IMR-90 (cell line): ENCODE measurements at regions not wholly inside any gene's neighbourhood (a gene's known extent, or its start where the extent isn't known, plus 50 kb on each side); places are given as distances from the start of the nearest gene placed in this dataset.

Source experiments
- ATAC-seq: fragments of 200-7000 bp; cut with Tn5 transposase; 2 replicates; pipeline ENCODE4 v1.9.1; 2020; ENCODE audit warnings: low read depth, mild to moderate bottlenecking, moderate library complexity
- BruUV-seq: library from RNA; stranded (reverse); fragments of 400-500 nt; replicated peaks from 2 replicates; lab custom pipeline; 2021; lab: Mats Ljungman, UMichigan
- CTCF ChIA-PET: fragments of 300-600 bp; formaldehyde crosslinking; extraction: SDS; loops from one replicate; lab custom pipeline; 2021; ENCODE audit warnings: antibody characterized with exemption; lab: Yijun Ruan, JAX
- POLR2A ChIA-PET: fragments of 300-600 bp; sonication (Branson Sonifier 250); formaldehyde crosslinking; loops from one replicate; lab custom pipeline; 2022; ENCODE audit warnings: antibody characterized with exemption; ENCODE audit not compliant: unreplicated experiment; lab: Charles Lee
- DNase-seq: peaks from one replicate; pipeline ENCODE4 v3.0.0; 2013
- H2AFZ ChIP-seq: replicated peaks from 2 replicates; pipeline ENCODE3; 2013; ENCODE audit warnings: low read length, mild to moderate bottlenecking; ENCODE audit not compliant: poor library complexity
- H2AK5ac ChIP-seq: 2 replicates; pipeline ENCODE4 v1.6.1; 2013; ENCODE audit warnings: low read depth, low read length, inconsistent platforms
- H2AK9ac ChIP-seq: replicated peaks from 2 replicates; pipeline ENCODE3; 2013; ENCODE audit warnings: mild to moderate bottlenecking, low read depth, low read length, moderate library complexity; ENCODE audit not compliant: poor library complexity
- H2BK120ac ChIP-seq: 2 replicates; pipeline ENCODE4 v1.6.1; 2013; ENCODE audit warnings: low read depth, low read length, inconsistent platforms
- H2BK15ac ChIP-seq: 3 replicates; pipeline ENCODE4 v1.6.1; 2013; ENCODE audit warnings: low read depth, low read length, inconsistent platforms
- H2BK20ac ChIP-seq: 2 replicates; pipeline ENCODE4 v1.6.1; 2013; ENCODE audit warnings: low read depth, mild to moderate bottlenecking, inconsistent platforms, low read length, moderate library complexity
- H2BK5ac ChIP-seq: 2 replicates; pipeline ENCODE4 v1.6.1; 2013; ENCODE audit warnings: mild to moderate bottlenecking, low read depth, low read length, inconsistent platforms; ENCODE audit not compliant: poor library complexity, severe bottlenecking
- H3K14ac ChIP-seq: replicated peaks from 2 replicates; pipeline ENCODE4 v1.6.1; 2013; ENCODE audit warnings: low read depth, low read length, inconsistent platforms
- H3K18ac ChIP-seq: 2 replicates; pipeline ENCODE4 v1.6.1; 2013; ENCODE audit warnings: low read depth, low read length, control low read depth
- H3K23ac ChIP-seq: 2 replicates; pipeline ENCODE4 v1.6.1; 2013; ENCODE audit warnings: low read depth, low read length, inconsistent platforms
- H3K27ac ChIP-seq: 2 replicates; pipeline ENCODE4 v1.5.1; 2013; ENCODE audit warnings: mild to moderate bottlenecking, control low read depth, low read length; ENCODE audit not compliant: insufficient read depth
- H3K27me3 ChIP-seq: 2 replicates; pipeline ENCODE4 v1.6.1; 2013; ENCODE audit warnings: low read length; ENCODE audit not compliant: control insufficient read depth, insufficient read depth
- H3K36me3 ChIP-seq: 2 replicates; pipeline ENCODE4 v1.6.1; 2013; ENCODE audit warnings: low read length, mixed read lengths; ENCODE audit not compliant: control insufficient read depth, insufficient read depth
- H3K4ac ChIP-seq: 2 replicates; pipeline ENCODE4 v1.6.1; 2013; ENCODE audit warnings: low read depth, low read length, inconsistent platforms
- H3K4me1 ChIP-seq: 2 replicates; pipeline ENCODE4 v1.6.1; 2013; ENCODE audit warnings: low read length, mixed read lengths; ENCODE audit not compliant: control insufficient read depth, insufficient read depth
- H3K4me2 ChIP-seq: 2 replicates; pipeline ENCODE4 v1.6.1; 2013; ENCODE audit warnings: low read depth, mild to moderate bottlenecking, control low read depth, low read length, moderate library complexity
- H3K4me3 ChIP-seq: 2 replicates; pipeline ENCODE4 v1.5.1; 2013; ENCODE audit warnings: low read depth, mild to moderate bottlenecking, control low read depth, low read length, moderate library complexity; ENCODE audit not compliant: insufficient read depth
- H3K56ac ChIP-seq: 2 replicates; pipeline ENCODE4 v1.6.1; 2013; ENCODE audit warnings: low read length, inconsistent platforms; ENCODE audit not compliant: insufficient read depth; ENCODE audit errors: extremely low read depth
- H3K79me1 ChIP-seq, 2 experiments: 2 replicates each; pipeline ENCODE4 v1.6.1; 2013; ENCODE audit warnings: low read length in 2 of 2, inconsistent platforms in 1 of 2, low read depth in 1 of 2
- H3K9ac ChIP-seq: 2 replicates; pipeline ENCODE4 v1.6.1; 2013; ENCODE audit warnings: low read depth, low read length, control low read depth
- H3K9me1 ChIP-seq: 2 replicates; pipeline ENCODE4 v1.6.1; 2013; ENCODE audit warnings: low read length, inconsistent platforms; ENCODE audit not compliant: insufficient read depth
- H3K9me3 ChIP-seq: 2 replicates; pipeline ENCODE4 v1.6.1; 2013; ENCODE audit warnings: low read length; ENCODE audit not compliant: control insufficient read depth, insufficient read depth
- H4K20me1 ChIP-seq: 2 replicates; pipeline ENCODE4 v1.6.1; 2013; ENCODE audit warnings: low read length, inconsistent platforms; ENCODE audit not compliant: insufficient read depth
- H4K5ac ChIP-seq: 2 replicates; pipeline ENCODE4 v1.6.1; 2013; ENCODE audit warnings: mild to moderate bottlenecking, low read depth, low read length, control low read depth
- H4K8ac ChIP-seq, 2 experiments: 2 replicates each; pipeline ENCODE4 v1.6.1; 2013; ENCODE audit warnings: low read depth in 2 of 2, low read length in 2 of 2, control low read depth in 1 of 2, inconsistent platforms in 1 of 2
- H4K91ac ChIP-seq: 2 replicates; pipeline ENCODE4 v1.6.1; 2013; ENCODE audit warnings: low read depth, low read length, inconsistent platforms; ENCODE audit not compliant: insufficient read depth
- BHLHE40 ChIP-seq: fragments of 150-350 bp; IDR thresholded peaks from 2 replicates; pipeline ENCODE4 v1.6.1; 2016; ENCODE audit warnings: mild to moderate bottlenecking, low read depth, low read length
- CEBPB ChIP-seq: IDR thresholded peaks from 2 replicates; pipeline ENCODE4 v1.6.1; 2012; ENCODE audit warnings: low read depth, low read length, improper control_type of control experiment
- CHD1 ChIP-seq: IDR thresholded peaks from 2 replicates; pipeline ENCODE4 v1.6.1; 2012; ENCODE audit warnings: low read depth, low read length, improper control_type of control experiment
- CTCF ChIP-seq: conservative IDR thresholded peaks from 2 replicates; pipeline ENCODE4 v1.5.1; 2012; ENCODE audit warnings: mild to moderate bottlenecking, low read depth, low read length, improper control_type of control experiment
- ELK1 ChIP-seq: fragments of 150-350 bp; IDR thresholded peaks from 2 replicates; pipeline ENCODE4 v1.6.1; 2016; ENCODE audit warnings: low read depth, mild to moderate bottlenecking, low read length, moderate library complexity, borderline replicate concordance
- FOS ChIP-seq: fragments of 150-350 bp; IDR thresholded peaks from 2 replicates; pipeline ENCODE4 v1.6.1; 2016; ENCODE audit warnings: low read depth, low read length
- MAFK ChIP-seq: IDR thresholded peaks from 2 replicates; pipeline ENCODE4 v1.6.1; 2012; ENCODE audit warnings: low read depth, low read length, improper control_type of control experiment
- MAZ ChIP-seq: IDR thresholded peaks from 2 replicates; pipeline ENCODE4 v1.6.1; 2012; ENCODE audit warnings: low read depth, mild to moderate bottlenecking, low read length, improper control_type of control experiment, moderate library complexity, borderline replicate concordance
- MXI1 ChIP-seq: IDR thresholded peaks from 2 replicates; pipeline ENCODE4 v1.6.1; 2012; ENCODE audit warnings: low read depth, mild to moderate bottlenecking, low read length, moderate library complexity, borderline replicate concordance
- NFE2L2 ChIP-seq: fragments of 150-350 bp; IDR thresholded peaks from 2 replicates; pipeline ENCODE4 v1.6.1; 2016; ENCODE audit warnings: low read depth, mild to moderate bottlenecking, low read length
- POLR2A ChIP-seq: IDR thresholded peaks from 2 replicates; pipeline ENCODE4 v1.6.1; 2012; ENCODE audit warnings: mild to moderate bottlenecking, low read depth, low read length
- RAD21 ChIP-seq: IDR thresholded peaks from 2 replicates; pipeline ENCODE4 v1.6.1; 2012; ENCODE audit warnings: low read length, improper control_type of control experiment
- RFX5 ChIP-seq: IDR thresholded peaks from 2 replicates; pipeline ENCODE4 v1.8.0; 2012; ENCODE audit warnings: low read depth, mild to moderate bottlenecking, low read length, moderate library complexity
- SMC3 ChIP-seq: fragments of 150-350 bp; IDR thresholded peaks from 2 replicates; pipeline ENCODE4 v1.6.1; 2016; ENCODE audit warnings: low read depth, mild to moderate bottlenecking, antibody characterized with exemption, low read length, moderate library complexity
- USF2 ChIP-seq: fragments of 150-350 bp; IDR thresholded peaks from 2 replicates; pipeline ENCODE4 v1.6.1; 2017; ENCODE audit warnings: mild to moderate bottlenecking, antibody characterized with exemption, low read length, low read depth
- WGBS, 2 experiments: methylation state at CpG; one replicate each; pipeline versions ENCODE4 v1.1.5 to v1.1.7; 2013; ENCODE audit warnings: missing lambda C conversion rate in 2 of 2; ENCODE audit not compliant: insufficient read length in 1 of 2; ENCODE audit errors: extremely low coverage in 2 of 2; 5-methylcytosine and 5-hydroxymethylcytosine counted together
- dilution Hi-C: fragments of 300-500 bp; cut with HindIII; formaldehyde crosslinking; loops from one replicate; pipeline ENCODE4 v1.14.3; 2018; ENCODE audit warnings: low sequenced_read_pairs; ENCODE audit not compliant: unreplicated experiment
- in situ Hi-C: fragments of 300-500 bp; cut with MboI; formaldehyde crosslinking; loops from 3 replicates; pipeline ENCODE4 v1.14.3; 2019; ENCODE audit warnings: low sequenced_read_pairs, inconsistent platforms, mixed read lengths
- intact Hi-C: fragments of 100-400 bp; cut with micrococcal nuclease; formaldehyde crosslinking; loops from 2 replicates; pipeline ENCODE4 v1.10.0; 2022

- no peak overlapping the region for H3K4me2 ChIP-seq
- H3K4me1 ChIP-seq, result peaks cover 6% of the 10 kb centered on the region
- DNase-seq, result no peak
- no peak overlapping the region; the same call in 1 of the 2 replicates for H4K5ac ChIP-seq
- peak overlapping the region; percentile 57 for H2BK120ac ChIP-seq
- CTCF ChIA-PET, result no interaction called here
- dilution Hi-C loops, result no loop called here
- H3K56ac ChIP-seq, result no peak overlapping the region
- H3K27ac ChIP-seq, result no peak overlapping the region
- no peak overlapping the region for H3K18ac ChIP-seq
- no peak overlapping the region for H2BK5ac ChIP-seq
- in situ Hi-C loops, result no loop called here
- intact Hi-C loops, result no loop called here
- no peak overlapping the region for H2AK9ac ChIP-seq
- H3K23ac ChIP-seq, result no peak overlapping the region
- no TSS peak for BruUV-seq
- H2BK20ac ChIP-seq, result peak overlapping the region; percentile 66
- 94% methylated on average over 8 of the region's 12 CpGs; no CpG with 5 or more reads in 1 of the 2 experiments for WGBS, 2 experiments
- no peaks in the 10 kb centered on the region for H4K20me1 ChIP-seq
- POLR2A ChIA-PET, result interaction anchor here (0.6 kb wide), 1 partner anchor 192 kb away, joined by 3 read pairs; no protein-coding TSS in a partner anchor
- no peak for ATAC-seq
- H2BK15ac ChIP-seq, result no peak overlapping the region
- H4K8ac ChIP-seq, result no peak overlapping the region
- no peak overlapping the region for H2AK5ac ChIP-seq
- no peaks in the 10 kb centered on the region for H3K9me3 ChIP-seq
- H3K4me3 ChIP-seq, result no peak overlapping the region
- H3K79me1 ChIP-seq, result no peaks in the 10 kb centered on the region
- H3K9ac ChIP-seq, result no peak overlapping the region
- 0 out of 2 replicates have a peak overlapping the region, but pooled peaks have one; percentile 47 for H3K14ac ChIP-seq
- H3K9me1 ChIP-seq, result peaks cover 7% of the 10 kb centered on the region; the same call in 1 of the 2 replicates
- peak overlapping the region; percentile 45; the same call in 1 of the 2 replicates for H3K4ac ChIP-seq
- H4K91ac ChIP-seq, result no peak overlapping the region; the same call in 1 of the 2 replicates
- H2AFZ ChIP-seq, result no peak overlapping the region
- no peaks in the 10 kb centered on the region for H3K36me3 ChIP-seq
- H3K27me3 ChIP-seq, result no peaks in the 10 kb centered on the region
- no peak for TF ChIP-seq POLR2A
- no peak for TF ChIP-seq CEBPB
- no peak for TF ChIP-seq MAFK
- TF ChIP-seq SMC3, result no peak
- no peak for TF ChIP-seq CTCF
- TF ChIP-seq MXI1, result no peak
- no peak for TF ChIP-seq RAD21
- TF ChIP-seq MAZ, result no peak
- no peak for TF ChIP-seq FOS
- no peak for TF ChIP-seq ELK1
- TF ChIP-seq BHLHE40, result no peak
- TF ChIP-seq NFE2L2, result no peak
- TF ChIP-seq USF2, result no peak
- no peak for TF ChIP-seq CHD1
- TF ChIP-seq RFX5, result no peak
Measured at GRCh38 chr3:156763931-156764720, 62.0 kb upstream of the LEKR1 start.
